ENCODE measurements at regions not wholly inside any gene's neighbourhood (a gene's known extent, or its start where the extent isn't known, plus 50 kb on each side); places are given as distances from the start of the nearest gene placed in this dataset.

- H3K4me1 Mint-ChIP-seq = no peaks in the 10 kb centered on the region
- peaks cover 56% of the 10 kb centered on the region for H3K36me3 Mint-ChIP-seq (ENCODE audit: low read depth)
- Histone ChIP-seq H3K9me3 (ENCODE audit: control insufficient read depth, low read length) (no peaks in the 10 kb centered on the region), H3K27ac (ENCODE audit: low read depth, low read length) (no peak overlapping the region), H3K4me3 (ENCODE audit: low read length) (no peak overlapping the region), H3K9ac (ENCODE audit: extremely low read depth, low read length, poor library complexity, severe bottlenecking) (no peak overlapping the region), H3K27me3 (ENCODE audit: control insufficient read depth, insufficient read depth, low read length, poor library complexity, severe bottlenecking) (no peaks in the 10 kb centered on the region), H3K4me1 (ENCODE audit: control insufficient read depth, insufficient read depth, low read length) (no peaks in the 10 kb centered on the region), H3K36me3 (ENCODE audit: control insufficient read depth, insufficient read depth, low read length) (peaks cover 53% of the 10 kb centered on the region)
- no peak for TF ChIP-seq CTCF (conservative IDR thresholded peaks at IDR 0.05)
- H3K27ac Mint-ChIP-seq = no peak overlapping the region
- DNase-seq = no peak
- 83 to 92% methylated on average over 1 to 2 of the region's 2 CpGs for WGBS, 2 experiments (ENCODE audit: insufficient coverage in 1 of 2, insufficient read length in 1 of 2)
- no peak overlapping the region for H3K4me3 Mint-ChIP-seq
- H3K9me3 Mint-ChIP-seq = no peaks in the 10 kb centered on the region
- no peaks in the 10 kb centered on the region for H3K27me3 Mint-ChIP-seq (ENCODE audit: insufficient read depth)
These were observed 68.1 kb upstream of the SLC4A11 start for GRCh38 chr20:3307078-3307477.

DNA sequence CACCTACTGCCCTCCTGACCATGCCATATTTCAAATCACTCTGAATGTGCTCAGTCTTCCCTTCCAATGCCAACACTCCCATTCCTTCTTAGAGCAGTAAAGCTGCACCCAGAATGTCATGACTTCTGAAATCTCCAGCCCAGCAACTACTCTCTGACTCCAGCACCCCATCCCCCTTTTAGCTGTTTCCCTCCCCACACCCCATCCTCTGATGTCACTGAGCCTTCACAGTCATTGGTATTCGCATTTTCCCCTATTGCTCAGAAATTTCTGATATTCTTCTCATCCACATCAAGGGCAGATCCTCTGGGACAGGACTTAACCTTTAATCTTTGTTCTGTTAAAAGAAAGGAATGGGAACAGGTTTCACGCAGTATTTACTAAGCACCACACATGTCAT lies 67.1 kb upstream of the SLC4A11 start:
- no peaks in the 10 kb centered on the region for H3K27me3 Mint-ChIP-seq (ENCODE audit: insufficient read depth)
- peaks cover 50% of the 10 kb centered on the region for H3K36me3 Mint-ChIP-seq (ENCODE audit: low read depth)
- no peaks in the 10 kb centered on the region for H3K4me1 Mint-ChIP-seq
- no peak for DNase-seq
- no peaks in the 10 kb centered on the region for H3K9me3 ChIP-seq (ENCODE audit: control insufficient read depth, low read length)
- no peak overlapping the region for H3K27ac Mint-ChIP-seq
- no peak for TF ChIP-seq CTCF (conservative IDR thresholded peaks at IDR 0.05)
- no peaks in the 10 kb centered on the region for H3K27me3 ChIP-seq (ENCODE audit: control insufficient read depth, insufficient read depth, low read length, poor library complexity, severe bottlenecking)
- no peak overlapping the region for H3K9ac ChIP-seq (ENCODE audit: extremely low read depth, low read length, poor library complexity, severe bottlenecking)
- H3K4me1 ChIP-seq (ENCODE audit: control insufficient read depth, insufficient read depth, low read length) = no peaks in the 10 kb centered on the region
- no peak overlapping the region for H3K4me3 Mint-ChIP-seq
- no peak overlapping the region for H3K27ac ChIP-seq (ENCODE audit: low read depth, low read length)
- H3K4me3 ChIP-seq (ENCODE audit: low read length) = no peak overlapping the region
- no peaks in the 10 kb centered on the region for H3K9me3 Mint-ChIP-seq
- peaks cover 50% of the 10 kb centered on the region for H3K36me3 ChIP-seq (ENCODE audit: control insufficient read depth, insufficient read depth, low read length)
- 98% methylated on average over 2 of the region's 2 CpGs; no CpG with 5 or more reads in 1 of the 2 experiments for WGBS, 2 experiments (ENCODE audit: insufficient coverage in 1 of 2, insufficient read length in 1 of 2)

GRCh38 chr20:3304456-3304855 lies 65.5 kb upstream of the SLC4A11 start:
- H3K4me3 ChIP-seq (ENCODE audit: low read length) = no peak overlapping the region
- 89 to 100% methylated on average over 4 of the region's 4 CpGs for WGBS, 2 experiments (ENCODE audit: insufficient coverage in 1 of 2, insufficient read length in 1 of 2)
- Mint-ChIP-seq H3K36me3 (ENCODE audit: low read depth) (peaks cover 50% of the 10 kb centered on the region), H3K27ac (peak overlapping the region; percentile 20), H3K27me3 (ENCODE audit: insufficient read depth) (no peaks in the 10 kb centered on the region), H3K4me3 (no peak overlapping the region), H3K9me3 (no peaks in the 10 kb centered on the region), H3K4me1 (no peaks in the 10 kb centered on the region)
- H3K9me3 ChIP-seq (ENCODE audit: control insufficient read depth, low read length) = no peaks in the 10 kb centered on the region
- no peak for DNase-seq
- H3K36me3 ChIP-seq (ENCODE audit: control insufficient read depth, insufficient read depth, low read length) = peaks cover 52% of the 10 kb centered on the region
- H3K9ac ChIP-seq (ENCODE audit: extremely low read depth, low read length, poor library complexity, severe bottlenecking) = no peak overlapping the region
- no peak overlapping the region for H3K27ac ChIP-seq (ENCODE audit: low read depth, low read length)
- no peaks in the 10 kb centered on the region for H3K4me1 ChIP-seq (ENCODE audit: control insufficient read depth, insufficient read depth, low read length)
- no peaks in the 10 kb centered on the region for H3K27me3 ChIP-seq (ENCODE audit: control insufficient read depth, insufficient read depth, low read length, poor library complexity, severe bottlenecking)
- TF ChIP-seq CTCF (conservative IDR thresholded peaks at IDR 0.05) = no peak

Measured in endodermal cell (in vitro differentiated cells).